ENCODE measurements at regions not wholly inside any gene's neighbourhood (a gene's known extent, or its start where the extent isn't known, plus 50 kb on each side); places are given as distances from the start of the nearest gene placed in this dataset.

GRCh38 chr3:98647197-98647596, 53.8 kb upstream of the CPOX start:
- H3K36me3 ChIP-seq (ENCODE audit: insufficient read depth, low read length, poor library complexity, severe bottlenecking): no peaks in the 10 kb centered on the region
- intact Hi-C loops (cut with micrococcal nuclease; ENCODE audit: unreplicated experiment): no loop called here
- TF ChIP-seq CTCF (conservative IDR thresholded peaks at IDR 0.05; ENCODE audit: low read depth, low read length): no peak
- TF ChIP-seq EZH2 (IDR thresholded peaks at IDR 0.05; ENCODE audit: borderline replicate concordance, low read depth, low read length, poor library complexity, severe bottlenecking): no peak
- H3K4me1 ChIP-seq (ENCODE audit: insufficient read depth, low read length, poor library complexity, severe bottlenecking): no peaks in the 10 kb centered on the region
- H3K27me3 ChIP-seq (replicated peaks; ENCODE audit: insufficient read depth, low read depth, low read length, poor library complexity): no peaks in the 10 kb centered on the region
- no TSS peak for BruUV-seq (replicated peaks)
- no peak overlapping the region for H3K4me3 ChIP-seq (ENCODE audit: low read depth, low read length, poor library complexity, severe bottlenecking)
- POLR2A ChIA-PET (ENCODE audit: low non-redundant PET): no interaction called here
- CTCF ChIA-PET: no interaction called here
- H3K27ac ChIP-seq (ENCODE audit: low read depth, low read length, poor library complexity, severe bottlenecking): no peak overlapping the region
- no peak for DNase-seq (ENCODE audit: low spot score)
- no peaks in the 10 kb centered on the region for H3K9me3 ChIP-seq (ENCODE audit: low read depth, low read length, poor library complexity, severe bottlenecking)

GRCh38 chr3:98650971-98651779, 57.8 kb upstream of the CPOX start:
- intact Hi-C loops (cut with micrococcal nuclease; ENCODE audit: unreplicated experiment): no loop called here
- CTCF ChIA-PET: no interaction called here
- POLR2A ChIA-PET (ENCODE audit: low non-redundant PET): no interaction called here
- DNase-seq (ENCODE audit: low spot score): no peak
- Histone ChIP-seq H3K27me3 (replicated peaks; ENCODE audit: insufficient read depth, low read depth, low read length, poor library complexity) (no peaks in the 10 kb centered on the region), H3K36me3 (ENCODE audit: insufficient read depth, low read length, poor library complexity, severe bottlenecking) (no peaks in the 10 kb centered on the region), H3K9me3 (ENCODE audit: low read depth, low read length, poor library complexity, severe bottlenecking) (no peaks in the 10 kb centered on the region), H3K27ac (ENCODE audit: low read depth, low read length, poor library complexity, severe bottlenecking) (no peak overlapping the region), H3K4me3 (ENCODE audit: low read depth, low read length, poor library complexity, severe bottlenecking) (no peak overlapping the region), H3K4me1 (ENCODE audit: insufficient read depth, low read length, poor library complexity, severe bottlenecking) (no peaks in the 10 kb centered on the region)
- TF ChIP-seq EZH2 (IDR thresholded peaks at IDR 0.05; ENCODE audit: borderline replicate concordance, low read depth, low read length, poor library complexity, severe bottlenecking) (no peak), CTCF (conservative IDR thresholded peaks at IDR 0.05; ENCODE audit: low read depth, low read length) (no peak)
- no TSS peak for BruUV-seq (replicated peaks)

GRCh38 chr3:98651780-98652077, 58.3 kb upstream of the CPOX start:
- Histone ChIP-seq H3K4me3 (ENCODE audit: low read depth, low read length, poor library complexity, severe bottlenecking) (no peak overlapping the region), H3K27me3 (replicated peaks; ENCODE audit: insufficient read depth, low read depth, low read length, poor library complexity) (no peaks in the 10 kb centered on the region), H3K4me1 (ENCODE audit: insufficient read depth, low read length, poor library complexity, severe bottlenecking) (no peaks in the 10 kb centered on the region), H3K9me3 (ENCODE audit: low read depth, low read length, poor library complexity, severe bottlenecking) (no peaks in the 10 kb centered on the region), H3K36me3 (ENCODE audit: insufficient read depth, low read length, poor library complexity, severe bottlenecking) (no peaks in the 10 kb centered on the region), H3K27ac (ENCODE audit: low read depth, low read length, poor library complexity, severe bottlenecking) (no peak overlapping the region)
- TF ChIP-seq CTCF (conservative IDR thresholded peaks at IDR 0.05; ENCODE audit: low read depth, low read length) (no peak), EZH2 (IDR thresholded peaks at IDR 0.05; ENCODE audit: borderline replicate concordance, low read depth, low read length, poor library complexity, severe bottlenecking) (no peak)
- CTCF ChIA-PET: no interaction called here
- no TSS peak for BruUV-seq (replicated peaks)
- POLR2A ChIA-PET (ENCODE audit: low non-redundant PET): no interaction called here
- intact Hi-C loops (cut with micrococcal nuclease; ENCODE audit: unreplicated experiment): no loop called here
- DNase-seq (ENCODE audit: low spot score): no peak
